ENCODE measurements at regions not wholly inside any gene's neighbourhood (a gene's known extent, or its start where the extent isn't known, plus 50 kb on each side); places are given as distances from the start of the nearest gene placed in this dataset.
"Not testable (repeated sequence)": the region's sequence is repeated elsewhere in the genome, so short reads cannot be mapped to it uniquely, and the experiment has no call there.

- no peak for DNase-seq (ENCODE audit: low read depth)
Measured at GRCh38 chr5:101505891-101506570, 602.9 kb upstream of the ST8SIA4 start.

GRCh38 chr5:101482931-101483330, 579.8 kb upstream of the ST8SIA4 start:
- DNase-seq (ENCODE audit: low read depth) = no peak

- DNase-seq (ENCODE audit: low read depth) = no peak
Measured at GRCh38 chr5:101473483-101473882, 570.4 kb upstream of the ST8SIA4 start.

GRCh38 chr5:101461455-101461854, 558.4 kb upstream of the ST8SIA4 start:
- DNase-seq (ENCODE audit: low read depth) = no peak

- no peak for DNase-seq (ENCODE audit: low read depth)
Measured at GRCh38 chr5:101458587-101458986, 555.5 kb upstream of the ST8SIA4 start.

GRCh38 chr5:101455851-101456250, 552.8 kb upstream of the ST8SIA4 start:
- no peak for DNase-seq (ENCODE audit: low read depth)

- no peak for DNase-seq (ENCODE audit: low read depth)
Measured at GRCh38 chr5:101455048-101455447, 552.0 kb upstream of the ST8SIA4 start.

- DNase-seq (ENCODE audit: low read depth) = not testable (repeated sequence)
Measured at GRCh38 chr5:101442281-101442680, 539.2 kb upstream of the ST8SIA4 start.

- no peak for DNase-seq (ENCODE audit: low read depth)
Measured at GRCh38 chr5:101440173-101440572, 537.1 kb upstream of the ST8SIA4 start.

- no peak for DNase-seq (ENCODE audit: low read depth)
Measured at GRCh38 chr5:101437351-101437750, 534.3 kb upstream of the ST8SIA4 start.

- no peak for DNase-seq (ENCODE audit: low read depth)
Measured at GRCh38 chr5:101435768-101436167, 532.7 kb upstream of the ST8SIA4 start.

GRCh38 chr5:101431201-101431600, 528.1 kb upstream of the ST8SIA4 start:
- no peak for DNase-seq (ENCODE audit: low read depth)

- no peak for DNase-seq (ENCODE audit: low read depth)
Measured at GRCh38 chr5:101430551-101430950, 527.5 kb upstream of the ST8SIA4 start.

GRCh38 chr5:101429241-101429640, 526.2 kb upstream of the ST8SIA4 start:
- no peak for DNase-seq (ENCODE audit: low read depth)

- DNase-seq (ENCODE audit: low read depth) = no peak
Measured at GRCh38 chr5:101425339-101425859, 522.3 kb upstream of the ST8SIA4 start.

GRCh38 chr5:101424530-101425175, 521.6 kb upstream of the ST8SIA4 start:
- peak; percentile 24 for DNase-seq (ENCODE audit: low read depth)

GRCh38 chr5:101418713-101419118, 515.6 kb upstream of the ST8SIA4 start:
- DNase-seq (ENCODE audit: low read depth) = no peak

GRCh38 chr5:101404531-101404930, 501.4 kb upstream of the ST8SIA4 start:
- no peak for DNase-seq (ENCODE audit: low read depth)

GRCh38 chr5:101393795-101394450, 490.8 kb upstream of the ST8SIA4 start:
- peak; percentile 6 for DNase-seq (ENCODE audit: low read depth)

- DNase-seq (ENCODE audit: low read depth) = peak; percentile 32
Measured at GRCh38 chr5:101390151-101390908, 487.2 kb upstream of the ST8SIA4 start.

GRCh38 chr5:101385276-101385675, 482.2 kb upstream of the ST8SIA4 start:
- DNase-seq (ENCODE audit: low read depth) = no peak

GRCh38 chr5:101370181-101370580, 467.1 kb upstream of the ST8SIA4 start:
- no peak for DNase-seq (ENCODE audit: low read depth)
